ENCODE measurements at regions not wholly inside any gene's neighbourhood (a gene's known extent, or its start where the extent isn't known, plus 50 kb on each side); places are given as distances from the start of the nearest gene placed in this dataset.
A peak's percentile ranks its signal among the peaks of the same experiment; 100 is the strongest.

DNA sequence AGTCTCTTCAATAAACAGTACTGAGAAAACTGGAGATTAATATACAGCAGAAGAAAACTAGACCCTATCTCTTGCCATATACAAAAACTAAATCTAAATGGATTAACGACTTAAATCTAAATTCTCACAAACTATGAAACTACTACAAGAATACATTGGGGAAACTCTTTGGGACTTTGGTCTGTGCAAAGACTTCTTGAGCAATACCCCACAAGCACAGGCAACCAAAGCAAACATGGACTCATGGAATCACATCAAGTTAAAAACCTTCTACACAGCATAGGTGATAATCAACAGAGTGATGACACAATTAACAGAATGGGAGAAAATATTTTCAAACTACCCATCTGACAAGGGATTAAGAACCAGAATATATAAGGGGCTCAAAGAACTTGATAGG is 848.2 kb upstream of the NRXN1 start:
- no peak for DNase-seq (ENCODE audit: low read depth, low spot score)
- TF ChIP-seq, protein P1, sequence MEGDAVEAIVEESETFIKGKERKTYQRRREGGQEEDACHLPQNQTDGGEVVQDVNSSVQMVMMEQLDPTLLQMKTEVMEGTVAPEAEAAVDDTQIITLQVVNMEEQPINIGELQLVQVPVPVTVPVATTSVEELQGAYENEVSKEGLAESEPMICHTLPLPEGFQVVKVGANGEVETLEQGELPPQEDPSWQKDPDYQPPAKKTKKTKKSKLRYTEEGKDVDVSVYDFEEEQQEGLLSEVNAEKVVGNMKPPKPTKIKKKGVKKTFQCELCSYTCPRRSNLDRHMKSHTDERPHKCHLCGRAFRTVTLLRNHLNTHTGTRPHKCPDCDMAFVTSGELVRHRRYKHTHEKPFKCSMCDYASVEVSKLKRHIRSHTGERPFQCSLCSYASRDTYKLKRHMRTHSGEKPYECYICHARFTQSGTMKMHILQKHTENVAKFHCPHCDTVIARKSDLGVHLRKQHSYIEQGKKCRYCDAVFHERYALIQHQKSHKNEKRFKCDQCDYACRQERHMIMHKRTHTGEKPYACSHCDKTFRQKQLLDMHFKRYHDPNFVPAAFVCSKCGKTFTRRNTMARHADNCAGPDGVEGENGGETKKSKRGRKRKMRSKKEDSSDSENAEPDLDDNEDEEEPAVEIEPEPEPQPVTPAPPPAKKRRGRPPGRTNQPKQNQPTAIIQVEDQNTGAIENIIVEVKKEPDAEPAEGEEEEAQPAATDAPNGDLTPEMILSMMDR (IDR thresholded peaks at IDR 0.05; ENCODE audit: low read depth, low read length): no peak
- Histone ChIP-seq H3K4me3 (ENCODE audit: low read depth, low read length) (no peak overlapping the region), H3K27ac (ENCODE audit: low read depth, low read length) (no peak overlapping the region), H3K27me3 (ENCODE audit: control insufficient read depth, insufficient read depth, low read length) (no peaks in the 10 kb centered on the region), H3K9me3 (ENCODE audit: control insufficient read depth, insufficient read depth, low read length) (peaks cover 6% of the 10 kb centered on the region; the same call in 1 of the 2 replicates)
- ChIA-PET CTCF (no interaction called here), POLR2A (no interaction called here)

DNA sequence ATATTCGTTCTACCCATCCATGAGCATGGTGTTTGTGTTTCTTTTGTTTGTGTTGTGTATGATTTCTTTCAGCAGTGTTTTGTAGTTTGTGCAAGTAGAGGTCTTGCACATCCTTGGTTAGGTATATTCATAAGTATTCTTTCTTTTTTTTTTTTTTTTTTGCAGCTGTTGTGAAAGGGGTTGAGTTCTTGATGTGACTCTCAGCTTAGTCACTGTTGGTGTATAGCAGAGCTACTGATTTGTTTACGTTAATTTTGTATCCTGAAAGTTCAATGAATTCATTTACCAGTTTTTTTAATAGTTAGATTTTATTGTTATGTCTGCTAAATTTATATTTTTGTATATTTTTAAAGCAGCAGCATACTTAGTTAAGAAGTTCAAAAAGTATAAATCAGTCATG is 834.4 kb upstream of the NRXN1 start:
- Histone ChIP-seq H3K27ac (ENCODE audit: low read depth, low read length) (no peak overlapping the region), H3K9me3 (ENCODE audit: control insufficient read depth, insufficient read depth, low read length) (no peaks in the 10 kb centered on the region), H3K27me3 (ENCODE audit: control insufficient read depth, insufficient read depth, low read length) (no peaks in the 10 kb centered on the region), H3K4me3 (ENCODE audit: low read depth, low read length) (no peak overlapping the region)
- ChIA-PET POLR2A (interaction anchor here (0.5 kb wide), 1 partner anchor 76 kb away, joined by 3 read pairs; no protein-coding TSS in a partner anchor), CTCF (no interaction called here)
- TF ChIP-seq, protein P1 (IDR thresholded peaks at IDR 0.05; ENCODE audit: low read depth, low read length): no peak
- peak; percentile 44 for DNase-seq (ENCODE audit: low read depth, low spot score)

DNA sequence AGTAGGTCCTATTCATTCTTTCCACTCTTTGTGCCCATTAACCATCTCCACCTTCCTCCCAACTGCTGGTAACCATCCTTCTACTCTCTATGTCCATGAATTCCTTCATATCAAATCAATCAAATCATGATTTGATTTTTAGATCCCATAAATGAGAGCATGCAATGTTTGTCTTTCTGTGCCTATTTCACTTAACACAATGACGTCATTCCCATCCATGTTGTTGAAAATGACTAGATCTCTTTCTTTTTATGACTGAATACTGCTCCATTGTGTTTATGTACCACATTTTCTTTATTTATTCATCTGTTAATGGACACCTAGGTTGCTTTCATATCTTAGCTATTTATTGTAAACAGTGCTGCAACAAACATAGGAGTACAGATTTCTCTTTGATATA is 827.3 kb upstream of the NRXN1 start:
- CTCF ChIA-PET: no interaction called here
- TF ChIP-seq, protein P1 (IDR thresholded peaks at IDR 0.05; ENCODE audit: low read depth, low read length): no peak
- no peaks in the 10 kb centered on the region for H3K27me3 ChIP-seq (ENCODE audit: control insufficient read depth, insufficient read depth, low read length)

DNA sequence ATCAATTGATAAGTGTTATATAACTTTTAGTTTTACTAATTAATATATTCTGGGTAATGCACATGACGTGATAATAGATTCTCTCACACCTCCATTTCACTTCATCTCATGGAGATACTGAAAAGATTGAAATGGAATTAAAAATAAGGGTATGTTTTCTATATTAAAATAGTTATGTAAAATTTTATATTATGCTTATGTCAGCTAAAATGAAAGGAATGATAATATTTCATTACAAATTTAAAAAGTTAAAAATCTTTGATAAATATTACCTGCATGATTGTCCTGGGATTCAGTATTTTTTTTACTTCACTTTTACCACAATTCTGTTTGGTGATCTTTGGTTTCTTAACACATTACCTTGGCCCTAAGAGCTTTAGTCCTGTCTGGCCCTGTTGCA is 823.8 kb upstream of the NRXN1 start:
- no peak overlapping the region for H3K4me3 ChIP-seq (ENCODE audit: low read depth, low read length)
- ChIA-PET POLR2A (no interaction called here), CTCF (no interaction called here)
- TF ChIP-seq, protein P1 (IDR thresholded peaks at IDR 0.05; ENCODE audit: low read depth, low read length): no peak
- no peaks in the 10 kb centered on the region for H3K9me3 ChIP-seq (ENCODE audit: control insufficient read depth, insufficient read depth, low read length)
- DNase-seq (ENCODE audit: low read depth, low spot score): no peak
- H3K27me3 ChIP-seq (ENCODE audit: control insufficient read depth, insufficient read depth, low read length): no peaks in the 10 kb centered on the region
- no peak overlapping the region for H3K27ac ChIP-seq (ENCODE audit: low read depth, low read length)

More for the DNA sequence above, 827.3 kb upstream of the NRXN1 start:
- Histone ChIP-seq H3K27ac (ENCODE audit: low read depth, low read length) (no peak overlapping the region), H3K9me3 (ENCODE audit: control insufficient read depth, insufficient read depth, low read length) (no peaks in the 10 kb centered on the region), H3K4me3 (ENCODE audit: low read depth, low read length) (no peak overlapping the region)
- POLR2A ChIA-PET: no interaction called here
- DNase-seq (ENCODE audit: low read depth, low spot score): no peak

DNA sequence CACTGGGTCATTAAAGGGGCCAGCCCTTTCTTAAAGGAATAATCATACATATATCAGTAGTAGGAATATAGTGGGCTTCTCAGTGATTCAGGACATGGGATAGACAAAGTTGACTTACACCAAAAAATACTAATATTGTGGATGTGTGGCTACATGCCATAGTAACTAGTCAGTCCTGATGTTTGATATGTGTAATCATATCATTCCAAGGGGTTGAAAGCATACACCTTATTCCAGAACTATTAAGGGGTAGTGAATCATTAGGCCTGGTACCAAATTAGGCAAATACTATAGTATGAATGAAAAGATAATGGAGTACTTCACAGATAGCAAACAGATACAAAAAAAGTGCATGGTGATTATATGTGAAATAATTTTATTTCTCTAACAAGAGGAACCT is 814.9 kb upstream of the NRXN1 start:
- Histone ChIP-seq H3K4me3 (ENCODE audit: low read depth, low read length) (no peak overlapping the region), H3K9me3 (ENCODE audit: control insufficient read depth, insufficient read depth, low read length) (peaks cover 3% of the 10 kb centered on the region; the same call in 1 of the 2 replicates), H3K27me3 (ENCODE audit: control insufficient read depth, insufficient read depth, low read length) (no peaks in the 10 kb centered on the region), H3K27ac (ENCODE audit: low read depth, low read length) (no peak overlapping the region)
- POLR2A ChIA-PET: no interaction called here
- DNase-seq (ENCODE audit: low read depth, low spot score): no peak
- CTCF ChIA-PET: no interaction called here
- TF ChIP-seq, protein P1 (IDR thresholded peaks at IDR 0.05; ENCODE audit: low read depth, low read length): no peak

Data from AG04450 (cell line).